GM18498 (cell line): ENCODE measurements at regions not wholly inside any gene's neighbourhood (a gene's known extent, or its start where the extent isn't known, plus 50 kb on each side); places are given as distances from the start of the nearest gene placed in this dataset.

ENCODE experiments used
- ATAC-seq: cut with Tn5 transposase; IDR thresholded peaks from one replicate; pipeline ENCODE4 v1.9.1; 2021; ENCODE audit warnings: mild to moderate bottlenecking, moderate library complexity; ENCODE audit not compliant: unreplicated experiment

- ATAC-seq, result no peak
Observed at GRCh38 chr22:49100773-49101172, 726.9 kb downstream of the BRD1 start.

DNA sequence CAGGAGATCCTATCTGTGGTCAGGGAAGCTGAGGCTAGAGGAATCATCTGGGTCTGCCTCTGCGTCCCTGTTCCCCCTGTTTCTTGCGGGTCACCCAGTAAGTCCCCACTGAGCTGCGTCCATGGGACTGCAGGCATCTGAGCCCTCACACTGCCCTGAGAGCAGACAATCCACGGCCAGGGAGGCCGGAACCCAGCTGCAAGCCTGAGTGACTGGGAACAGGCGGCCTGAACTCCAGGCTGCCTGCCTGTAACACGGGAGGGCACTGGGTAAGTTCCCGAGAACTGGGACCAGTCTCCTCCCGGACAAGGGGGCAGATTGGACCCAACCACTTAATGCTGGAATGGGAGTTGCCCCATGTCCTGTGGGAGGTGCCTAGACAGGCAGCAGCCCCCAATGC lies 727.4 kb downstream of the BRD1 start:
- ATAC-seq, result no peak

DNA sequence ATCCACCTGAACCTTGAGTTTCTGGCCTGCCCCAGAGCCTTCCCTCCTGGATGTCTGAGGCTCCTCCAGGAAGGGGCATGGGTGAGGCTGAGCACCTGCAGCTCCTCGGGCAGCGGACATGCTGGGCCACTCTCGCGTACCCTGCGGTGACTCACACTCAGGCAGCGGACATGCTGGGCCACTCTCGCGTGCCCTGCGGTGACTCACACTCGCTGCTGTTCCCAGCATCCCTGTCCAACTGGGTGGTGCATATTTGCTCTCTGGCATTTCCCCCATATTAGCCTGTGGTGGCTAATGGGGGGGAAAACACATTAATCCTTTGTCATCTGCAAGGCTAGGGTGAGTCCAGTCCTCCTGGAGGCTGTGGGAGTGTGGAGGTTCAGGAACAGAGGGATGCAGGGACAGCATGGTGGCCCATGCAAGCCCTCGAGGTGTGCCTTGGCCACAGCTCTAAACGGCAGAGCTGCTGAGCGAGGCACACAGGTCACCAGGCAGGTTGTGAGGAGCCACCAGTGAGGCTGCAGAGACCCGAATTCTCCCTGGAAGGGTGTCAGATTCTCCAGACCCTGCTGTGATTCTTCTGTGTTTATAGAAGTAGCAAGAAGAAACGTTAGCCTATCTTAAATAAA lies 728.1 kb downstream of the BRD1 start:
- no peak for ATAC-seq

GRCh38 chr22:49099089-49099488 lies 728.6 kb downstream of the BRD1 start:
- no peak for ATAC-seq

DNA sequence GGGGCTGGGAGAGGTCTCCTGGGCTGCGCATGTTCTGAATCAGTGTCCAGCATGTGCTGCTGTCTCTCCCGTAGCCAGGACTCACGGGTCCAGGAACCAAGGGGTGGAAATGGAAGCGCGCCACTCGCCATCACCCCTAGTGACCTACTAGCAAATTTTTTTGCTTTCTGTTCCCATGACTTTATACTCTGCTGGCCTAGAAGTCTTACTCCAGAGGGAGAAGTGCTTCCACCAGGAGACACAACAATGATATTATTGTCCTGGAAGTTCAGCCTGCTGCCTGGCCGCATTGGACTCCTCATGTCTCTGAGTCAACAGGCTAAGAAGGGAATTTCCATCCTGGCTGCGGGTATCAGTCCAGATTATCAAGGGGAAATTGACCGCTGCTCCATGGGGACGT lies 729.7 kb downstream of the BRD1 start:
- no peak for ATAC-seq

DNA sequence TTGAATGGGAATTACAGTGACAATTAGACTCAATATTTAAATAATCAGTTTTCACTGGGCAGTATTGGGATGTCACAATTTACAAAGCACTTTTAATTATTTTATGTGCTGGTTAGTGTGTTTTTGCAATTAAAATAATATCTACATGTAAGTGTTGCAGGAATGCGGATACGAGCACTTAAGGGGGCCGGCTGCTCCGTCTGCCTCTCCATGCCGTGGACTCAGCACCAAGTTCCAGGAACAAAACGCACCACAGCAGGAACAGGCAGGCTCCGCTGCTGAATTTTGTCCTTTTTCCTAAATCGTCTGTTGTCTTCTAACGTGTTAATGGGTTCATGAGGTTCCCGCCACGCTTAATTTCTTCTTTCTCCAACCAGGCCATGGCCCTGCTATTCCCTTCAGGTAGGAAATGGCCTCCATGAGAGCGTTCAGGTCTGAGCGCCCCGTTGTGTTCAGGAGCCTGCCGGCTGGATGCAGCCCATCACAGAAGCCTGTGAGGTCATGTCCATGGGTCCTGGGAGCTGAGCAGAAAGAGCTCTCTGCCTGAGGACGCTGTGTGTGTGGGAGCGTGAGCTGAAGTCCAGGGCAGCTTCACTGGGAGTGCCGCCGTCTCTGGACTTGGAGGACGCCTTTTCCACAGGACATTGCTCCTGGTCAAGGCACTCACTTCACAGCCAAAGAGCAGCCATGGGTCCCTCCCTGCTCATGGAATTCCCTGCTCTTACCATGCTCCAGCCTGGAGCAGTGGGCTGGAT lies 730.3 kb downstream of the BRD1 start:
- ATAC-seq, result no peak

GRCh38 chr22:49096476-49096875 lies 731.2 kb downstream of the BRD1 start:
- ATAC-seq, result no peak

DNA sequence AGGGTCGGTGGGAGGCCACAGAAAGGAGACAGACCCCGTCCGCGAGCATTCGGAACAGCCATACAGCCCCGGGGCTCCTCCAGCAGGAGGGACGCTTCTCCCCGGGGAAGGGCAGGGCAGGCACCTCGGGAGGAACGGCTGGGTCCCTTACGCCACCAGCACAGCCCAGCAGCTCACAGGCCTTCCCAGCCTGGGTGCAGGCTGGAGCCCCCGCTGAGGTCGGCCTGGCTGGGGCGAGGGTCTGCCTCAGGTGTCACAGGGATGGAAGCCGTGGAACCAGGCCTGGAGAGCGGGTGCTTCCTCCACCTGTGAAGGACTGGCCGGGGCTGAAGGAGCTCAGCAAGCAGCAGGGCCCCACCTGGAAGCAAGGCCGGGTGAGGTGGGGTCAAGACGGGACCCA lies 732.3 kb downstream of the BRD1 start:
- no peak for ATAC-seq

DNA sequence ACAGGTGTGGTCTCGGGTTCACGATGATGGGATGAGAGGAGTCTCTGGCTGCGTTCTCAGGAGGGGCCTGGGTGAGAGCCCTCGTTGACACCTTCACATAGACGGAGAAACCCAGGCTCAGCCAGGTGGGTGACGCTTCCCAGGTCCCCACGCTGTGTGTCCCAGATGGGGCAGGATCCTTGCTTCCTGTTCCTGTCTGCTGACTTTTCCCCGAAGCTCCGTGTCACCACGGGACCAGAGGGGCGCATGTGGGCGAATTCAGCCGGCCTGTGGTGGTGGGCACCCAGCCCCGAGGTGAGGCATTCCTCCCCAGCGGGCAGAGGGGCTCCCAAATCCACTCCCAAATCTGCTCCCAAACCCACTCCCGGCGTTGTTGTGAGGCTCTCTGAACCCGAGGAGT lies 732.8 kb downstream of the BRD1 start:
- no peak for ATAC-seq

- ATAC-seq, result no peak
Observed at GRCh38 chr22:49094151-49094550, 733.5 kb downstream of the BRD1 start.

DNA sequence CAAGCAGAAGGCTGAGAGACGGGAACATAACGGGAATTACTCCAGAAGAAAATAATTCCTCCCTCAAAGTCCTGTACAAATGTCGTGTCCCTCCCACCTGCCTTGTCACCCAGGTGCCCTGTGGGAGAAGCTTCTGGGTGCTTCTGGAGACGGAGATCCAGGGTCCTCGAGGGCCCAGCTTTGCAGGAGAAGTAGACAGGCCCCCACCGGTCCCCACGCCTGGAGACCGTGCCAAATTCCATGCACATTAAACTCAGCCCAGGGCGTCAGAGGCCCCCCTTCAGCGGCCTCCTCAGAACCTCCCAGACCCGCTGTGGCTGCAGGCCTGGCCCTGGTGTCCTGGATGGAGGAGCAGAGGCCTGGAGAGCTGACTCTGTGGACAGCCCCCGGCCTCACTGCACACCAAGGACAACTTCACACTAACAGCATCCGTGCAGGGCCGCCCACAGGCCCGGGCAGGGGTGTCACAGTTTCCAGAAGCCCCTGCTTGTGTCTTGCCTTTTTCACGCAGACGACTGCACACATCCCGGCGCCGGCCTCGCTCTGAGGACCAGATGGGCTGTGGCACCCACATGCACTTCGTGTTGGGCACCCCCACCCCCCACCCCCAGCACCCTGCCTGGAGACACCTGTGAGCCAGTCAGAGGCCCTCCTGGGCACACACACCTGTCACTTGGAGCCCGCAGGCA lies 734.3 kb downstream of the BRD1 start:
- no peak for ATAC-seq

DNA sequence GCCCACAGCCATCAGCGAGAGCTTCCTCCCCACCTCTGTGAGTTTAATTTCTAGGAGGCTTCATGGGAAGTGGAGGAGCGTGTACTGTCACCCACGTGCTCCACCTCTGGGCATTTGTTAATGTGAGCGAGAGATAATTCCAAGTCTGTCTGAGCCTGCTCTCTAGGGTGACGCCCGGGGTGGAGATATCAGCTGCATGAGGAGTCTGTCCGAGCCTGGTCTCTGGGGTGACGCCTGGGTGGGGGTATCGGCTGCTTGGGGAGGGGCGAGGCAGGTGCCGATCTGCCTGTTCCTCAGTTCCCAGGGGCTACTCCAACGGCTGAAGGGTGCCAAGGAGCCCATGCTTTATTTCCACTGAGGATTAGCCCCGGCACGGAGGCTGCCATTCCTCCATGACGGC lies 735.0 kb downstream of the BRD1 start:
- ATAC-seq, result no peak

- no peak for ATAC-seq
Observed at GRCh38 chr22:49091917-49092545, 735.6 kb downstream of the BRD1 start.

DNA sequence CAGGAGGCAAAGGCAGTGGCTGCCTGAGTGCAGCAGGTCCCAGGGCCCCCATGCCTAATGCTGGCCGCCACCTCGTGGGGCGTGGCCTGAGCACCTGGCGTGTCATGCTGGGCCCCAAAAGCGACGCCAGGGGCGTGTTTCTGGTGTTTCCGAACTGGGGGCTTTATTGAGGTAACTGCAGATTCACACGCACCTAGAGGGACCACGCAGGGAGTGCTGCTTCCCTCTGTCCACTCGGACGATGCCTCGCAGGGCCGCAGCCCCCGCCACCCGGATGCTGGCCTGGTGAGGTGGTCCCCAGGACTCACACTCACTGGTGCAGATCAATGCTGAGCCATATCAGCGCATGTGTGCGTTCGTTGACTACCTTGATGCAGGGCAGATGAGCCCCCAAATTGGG lies 736.2 kb downstream of the BRD1 start:
- ATAC-seq, result no peak

DNA sequence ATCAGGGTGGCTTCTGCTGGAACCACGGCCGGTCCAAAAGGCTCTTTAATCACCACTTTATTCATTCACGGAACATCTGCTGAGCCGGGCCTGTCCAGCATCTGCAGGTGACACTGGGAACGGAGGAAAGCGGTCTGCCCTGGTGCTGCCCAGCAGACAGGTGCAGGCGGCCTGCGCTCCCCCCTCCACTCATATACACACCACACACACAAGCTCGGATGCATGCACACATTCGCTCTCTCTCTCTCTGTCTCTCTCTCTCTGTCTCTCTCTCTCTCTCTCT lies 736.9 kb downstream of the BRD1 start:
- ATAC-seq, result no peak

DNA sequence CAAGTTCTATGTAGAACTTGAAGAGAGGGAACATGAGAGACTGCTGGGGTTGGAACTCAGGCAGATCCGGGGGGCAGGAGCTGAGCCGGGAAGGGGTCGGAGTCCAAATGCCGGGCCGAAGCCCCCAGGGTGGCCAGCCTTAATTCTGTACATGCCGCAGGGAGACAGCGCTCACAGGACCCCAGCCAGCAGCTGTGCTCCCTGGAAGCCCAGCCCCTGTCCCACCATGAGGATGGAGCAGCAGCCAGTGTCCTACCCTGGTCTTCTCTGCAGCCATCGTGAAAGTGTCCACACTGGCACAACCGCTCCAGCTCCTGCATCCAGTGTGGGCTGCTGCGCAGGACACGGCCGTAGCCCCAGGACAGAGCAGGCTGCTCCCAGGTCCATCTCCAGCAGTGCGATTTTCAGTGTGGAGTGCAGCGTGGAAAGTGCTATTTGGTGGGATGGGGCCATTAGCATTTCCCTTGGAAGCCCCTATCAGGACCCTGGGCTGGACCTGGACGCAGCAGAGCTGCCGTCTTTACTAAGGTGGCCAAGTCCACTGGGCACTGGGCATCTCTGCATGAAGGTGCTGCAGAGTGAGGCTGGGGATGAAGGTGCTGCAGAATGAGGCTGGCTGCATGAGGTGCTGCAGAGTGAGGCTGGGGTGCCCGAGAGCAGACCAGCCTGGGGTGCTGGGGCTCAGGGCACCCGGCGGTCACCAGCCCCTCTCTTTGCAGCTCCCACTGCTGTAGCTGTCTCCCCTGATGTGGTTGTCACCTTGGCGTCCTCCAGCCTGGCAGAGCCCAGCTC lies 737.4 kb downstream of the BRD1 start:
- no peak for ATAC-seq

DNA sequence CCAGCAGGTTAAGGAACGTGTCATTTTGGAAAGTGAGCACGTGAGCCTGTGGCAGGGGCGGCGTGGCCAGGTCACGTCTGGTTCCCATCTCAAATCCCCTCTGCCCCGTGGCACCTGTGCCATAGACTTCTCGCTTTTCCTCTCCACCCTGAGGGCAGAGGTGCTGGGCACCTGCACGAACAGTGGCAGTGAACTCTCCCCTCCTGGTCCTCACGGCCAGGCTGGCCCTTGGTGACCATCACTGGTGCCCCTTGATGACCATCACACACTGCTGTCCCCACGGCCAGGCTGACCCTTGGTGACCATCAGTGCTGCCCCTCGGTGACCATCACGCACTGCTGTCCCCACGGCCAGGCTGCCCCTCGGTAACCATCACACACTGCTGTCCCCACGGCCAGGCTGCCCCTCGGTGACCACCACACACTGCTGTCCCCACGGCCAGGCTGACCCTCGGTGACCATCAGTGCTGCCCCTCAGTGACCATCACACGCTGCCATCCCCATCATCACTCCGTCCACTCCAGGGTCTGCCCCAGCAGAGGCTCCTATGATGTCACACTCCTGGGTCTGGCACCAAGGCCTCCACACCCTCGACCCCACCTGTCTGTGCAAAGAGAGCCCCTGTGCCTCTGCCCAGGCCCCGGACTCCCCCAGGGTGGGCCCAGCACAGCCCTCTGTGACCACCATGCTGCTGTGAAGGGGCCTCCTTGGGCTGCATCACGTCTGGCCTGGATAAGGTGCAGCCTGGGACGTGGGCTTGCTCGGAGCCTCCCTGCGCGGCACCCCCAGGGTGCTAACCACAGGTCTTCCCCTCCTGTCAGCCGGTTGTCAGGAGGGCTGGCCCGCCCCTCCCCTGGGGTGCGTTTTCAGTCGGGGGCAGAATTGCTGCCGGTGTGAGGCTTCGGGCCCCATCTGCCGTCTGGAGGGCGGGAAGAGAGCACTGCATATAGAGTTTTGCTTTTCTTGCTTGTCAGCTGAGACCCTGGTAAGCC lies 738.6 kb downstream of the BRD1 start:
- no peak for ATAC-seq

DNA sequence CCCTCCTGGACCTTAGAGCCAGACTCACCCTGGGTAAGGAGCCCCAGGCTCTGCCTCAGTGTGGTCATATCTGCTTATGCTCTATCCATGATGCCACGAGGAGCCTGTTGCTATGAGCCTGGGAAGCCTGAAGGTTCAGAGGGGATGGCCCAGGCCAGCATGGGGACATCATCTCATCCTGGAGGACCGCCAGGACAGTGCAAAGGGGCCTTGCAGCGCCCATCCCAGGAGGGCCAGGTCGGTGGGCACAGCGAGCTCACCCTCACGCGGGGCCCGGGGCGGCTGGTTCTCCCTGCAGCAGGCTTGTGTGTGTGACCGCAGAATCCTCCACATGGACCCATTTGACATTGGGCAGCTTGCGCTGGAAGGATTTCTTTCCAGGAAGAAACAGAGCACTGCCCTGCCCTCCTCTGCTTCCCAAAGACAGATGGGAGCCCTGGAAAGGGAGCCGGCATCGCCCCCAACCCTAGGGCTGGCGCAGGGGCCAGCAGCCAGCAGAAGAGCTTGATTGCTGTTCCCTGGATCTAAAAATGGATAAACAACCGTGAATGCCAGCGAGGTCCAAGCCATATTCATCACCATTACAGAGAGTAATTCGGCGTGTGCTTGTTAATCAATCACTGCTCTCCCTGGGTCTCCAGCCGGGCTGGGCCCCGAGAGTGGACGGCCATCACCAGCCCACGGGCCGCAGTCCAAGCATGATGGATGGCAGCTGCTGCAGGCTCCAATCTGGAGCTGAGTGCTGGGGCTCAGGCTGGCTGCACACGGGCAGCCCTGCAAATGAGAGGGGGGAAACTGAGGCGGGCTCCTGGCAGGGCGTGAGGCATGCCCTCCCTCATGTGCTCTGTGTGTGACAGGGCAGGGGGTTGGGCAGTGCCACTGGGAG lies 739.7 kb downstream of the BRD1 start:
- no peak for ATAC-seq

GRCh38 chr22:49087198-49087597 lies 740.5 kb downstream of the BRD1 start:
- no peak for ATAC-seq
